ENCODE measurements at regions not wholly inside any gene's neighbourhood (a gene's known extent, or its start where the extent isn't known, plus 50 kb on each side); places are given as distances from the start of the nearest gene placed in this dataset.

DNA sequence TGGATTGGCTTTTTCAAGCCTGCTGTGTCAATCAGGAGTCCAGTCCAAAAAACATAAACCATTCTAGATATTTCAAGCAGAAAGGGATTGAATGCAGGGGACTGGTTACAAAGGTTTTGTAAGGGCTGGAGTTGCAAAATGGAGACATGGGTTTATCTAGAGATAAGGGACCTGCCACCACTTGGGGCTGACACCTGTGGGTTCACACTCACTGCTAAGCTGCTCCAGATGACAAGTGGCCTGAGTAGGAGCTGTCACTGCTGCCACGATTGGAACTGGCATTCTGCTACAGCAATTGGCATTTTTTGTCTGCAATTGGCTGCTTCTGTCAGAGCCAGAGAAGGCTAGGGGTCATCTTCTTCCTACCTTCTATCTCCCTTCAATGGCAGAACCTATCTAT is 66.3 kb upstream of the ZFR start:
- H3K4me1 Mint-ChIP-seq (ENCODE audit: low read depth), result no peaks in the 10 kb centered on the region
- no peaks in the 10 kb centered on the region for H3K9me3 Mint-ChIP-seq
- no peak for DNase-seq
- H3K36me3 Mint-ChIP-seq (ENCODE audit: insufficient read depth in 2 of 2), result no peaks in the 10 kb centered on the region
- no peak overlapping the region for H3K27ac Mint-ChIP-seq
- peaks cover 8% of the 10 kb centered on the region for H3K27me3 Mint-ChIP-seq (ENCODE audit: low read depth)
- no peak overlapping the region for H3K4me3 Mint-ChIP-seq
- ATAC-seq (replicated peaks in 1 of 2), result no peak

DNA sequence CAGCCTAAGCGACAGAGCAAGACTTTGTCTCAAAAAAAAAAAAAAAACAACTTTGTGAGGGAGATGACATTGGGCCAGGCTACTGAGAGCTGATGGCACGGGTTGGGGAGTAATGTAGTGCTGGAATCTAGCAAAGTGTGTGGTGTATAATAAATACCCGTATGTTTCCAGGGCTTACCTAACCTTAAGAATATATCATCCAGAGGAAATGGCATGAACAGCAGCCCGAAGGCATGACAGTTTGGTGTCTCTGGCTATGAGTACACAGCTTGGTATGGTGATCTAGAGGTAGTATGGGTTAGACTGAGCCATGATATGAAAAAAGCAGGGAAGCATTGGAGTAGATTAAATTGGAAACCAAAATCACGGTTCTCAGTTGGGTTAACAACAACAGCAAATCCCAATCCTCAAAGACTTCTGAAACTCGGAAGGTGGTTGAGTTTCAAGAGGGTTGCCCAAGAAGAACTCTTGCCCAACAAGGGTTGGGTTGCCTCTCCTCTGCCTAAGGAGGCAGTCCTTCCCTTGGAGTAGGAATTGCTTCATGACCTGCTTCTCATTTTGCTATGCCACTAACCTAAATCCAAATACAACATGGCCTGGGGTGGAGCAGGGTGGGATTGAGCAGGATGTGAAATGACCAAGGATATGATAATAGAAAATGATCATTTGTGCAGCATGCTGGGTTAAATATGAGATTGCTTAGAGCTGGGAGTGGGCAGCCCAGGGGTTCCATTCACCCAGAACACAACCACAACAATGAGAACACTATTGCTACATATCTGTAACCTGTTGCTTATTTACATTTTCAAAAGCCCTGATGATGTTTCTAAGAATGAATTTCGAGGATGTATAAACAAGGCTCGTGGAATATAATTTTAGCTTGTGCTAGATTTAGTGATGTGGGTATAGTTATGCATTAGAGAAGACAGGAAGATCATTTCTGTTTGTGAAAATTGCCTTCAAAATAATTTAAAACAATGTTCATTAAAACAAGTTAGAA is 64.6 kb upstream of the ZFR start:
- peaks cover 22% of the 10 kb centered on the region for H3K27me3 Mint-ChIP-seq (ENCODE audit: low read depth)
- ATAC-seq (replicated peaks in 1 of 2) (no peak), DNase-seq (no peak)
- no peaks in the 10 kb centered on the region for H3K9me3 Mint-ChIP-seq
- peaks cover 16% of the 10 kb centered on the region for H3K4me1 Mint-ChIP-seq (ENCODE audit: low read depth)
- H3K4me3 Mint-ChIP-seq, result no peak overlapping the region
- no peaks in the 10 kb centered on the region for H3K36me3 Mint-ChIP-seq (ENCODE audit: insufficient read depth in 2 of 2)
- H3K27ac Mint-ChIP-seq, result no peak overlapping the region

DNA sequence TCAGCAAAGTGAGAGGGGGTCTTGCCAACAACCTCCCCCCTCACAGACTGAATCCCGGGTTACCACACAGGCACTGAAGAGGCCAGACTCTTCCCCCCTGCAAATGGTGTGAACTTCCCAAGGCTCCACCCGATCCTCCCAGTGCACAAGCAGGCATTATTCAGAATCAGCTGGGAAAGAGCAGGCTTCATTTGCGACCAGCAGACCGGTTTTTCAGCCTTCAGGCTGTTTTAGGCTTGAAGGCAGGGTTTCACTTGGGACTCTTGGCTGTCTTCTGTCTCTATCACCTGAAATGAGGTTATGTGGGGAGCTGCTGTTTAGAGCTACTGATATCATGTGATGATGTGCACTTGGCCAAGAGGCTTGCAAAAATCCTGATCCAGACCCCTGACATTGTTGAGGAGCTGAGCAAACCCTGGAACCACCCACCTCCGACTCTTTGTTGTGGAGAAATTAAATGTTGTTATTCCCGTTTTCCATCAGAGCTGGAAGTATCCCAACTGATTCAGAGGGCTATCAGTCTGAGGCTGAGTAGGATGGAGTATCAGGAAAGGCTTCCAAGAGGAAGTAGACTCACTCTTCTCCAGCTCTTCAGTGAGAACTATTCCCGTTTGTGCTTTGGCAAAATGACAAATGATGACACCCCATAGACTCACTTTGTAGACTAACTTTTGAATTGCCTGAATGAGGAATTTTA is 63.3 kb upstream of the ZFR start:
- Mint-ChIP-seq H3K4me3 (no peak overlapping the region), H3K9me3 (no peaks in the 10 kb centered on the region)
- ATAC-seq (replicated peaks in 1 of 2), result no peak

GRCh38 chr5:32506799-32507198 is 62.3 kb upstream of the ZFR start:
- no peak for DNase-seq
- Mint-ChIP-seq H3K27me3 (ENCODE audit: low read depth) (peaks cover 22% of the 10 kb centered on the region), H3K4me3 (no peak overlapping the region), H3K9me3 (no peaks in the 10 kb centered on the region), H3K4me1 (ENCODE audit: low read depth) (peaks cover 16% of the 10 kb centered on the region), H3K27ac (no peak overlapping the region), H3K36me3 (ENCODE audit: insufficient read depth in 2 of 2) (no peaks in the 10 kb centered on the region)
- no peak for ATAC-seq (replicated peaks in 1 of 2)

More for the DNA sequence above, 63.3 kb upstream of the ZFR start:
- no peak for DNase-seq
- Mint-ChIP-seq H3K36me3 (ENCODE audit: insufficient read depth in 2 of 2) (no peaks in the 10 kb centered on the region), H3K27ac (peak overlapping the region; percentile 42), H3K4me1 (ENCODE audit: low read depth) (peaks cover 16% of the 10 kb centered on the region), H3K27me3 (ENCODE audit: low read depth) (peaks cover 22% of the 10 kb centered on the region)

DNA sequence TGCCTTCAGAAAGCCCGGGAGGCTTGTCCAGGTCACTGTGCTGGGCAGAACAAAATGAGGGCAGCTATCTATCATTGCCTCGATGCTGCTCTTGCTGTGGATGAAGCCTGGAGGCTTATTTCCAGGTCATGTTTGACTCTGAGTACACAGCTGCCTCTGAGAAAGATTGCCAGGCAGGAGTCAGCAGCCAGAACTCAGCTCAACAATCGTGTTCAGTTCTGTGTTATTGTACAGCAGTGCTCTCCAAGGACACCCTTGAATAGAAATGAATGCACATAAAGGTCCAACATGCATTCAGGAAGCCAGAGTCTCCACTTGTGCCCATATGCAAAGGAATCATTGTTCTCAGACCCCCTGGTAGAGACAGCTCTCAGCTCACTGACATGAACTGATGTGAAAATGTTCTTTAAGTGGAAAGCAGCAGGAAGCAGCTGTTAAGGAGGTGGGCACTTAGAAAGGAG is 61.7 kb upstream of the ZFR start:
- Mint-ChIP-seq H3K4me3 (no peak overlapping the region), H3K27me3 (ENCODE audit: low read depth) (peaks cover 22% of the 10 kb centered on the region), H3K4me1 (ENCODE audit: low read depth) (peaks cover 16% of the 10 kb centered on the region), H3K27ac (no peak overlapping the region), H3K36me3 (ENCODE audit: insufficient read depth in 2 of 2) (no peaks in the 10 kb centered on the region), H3K9me3 (no peaks in the 10 kb centered on the region)
- ATAC-seq (replicated peaks in 1 of 2) (no peak), DNase-seq (no peak)

- Mint-ChIP-seq H3K36me3 (ENCODE audit: insufficient read depth in 2 of 2) (no peaks in the 10 kb centered on the region), H3K4me3 (no peak overlapping the region), H3K9me3 (no peaks in the 10 kb centered on the region), H3K27me3 (ENCODE audit: low read depth) (peaks cover 22% of the 10 kb centered on the region), H3K27ac (no peak overlapping the region), H3K4me1 (ENCODE audit: low read depth) (peaks cover 16% of the 10 kb centered on the region)
- DNase-seq, result no peak
- ATAC-seq (replicated peaks in 1 of 2), result no peak
Observed at GRCh38 chr5:32505756-32506155, 61.2 kb upstream of the ZFR start.

DNA sequence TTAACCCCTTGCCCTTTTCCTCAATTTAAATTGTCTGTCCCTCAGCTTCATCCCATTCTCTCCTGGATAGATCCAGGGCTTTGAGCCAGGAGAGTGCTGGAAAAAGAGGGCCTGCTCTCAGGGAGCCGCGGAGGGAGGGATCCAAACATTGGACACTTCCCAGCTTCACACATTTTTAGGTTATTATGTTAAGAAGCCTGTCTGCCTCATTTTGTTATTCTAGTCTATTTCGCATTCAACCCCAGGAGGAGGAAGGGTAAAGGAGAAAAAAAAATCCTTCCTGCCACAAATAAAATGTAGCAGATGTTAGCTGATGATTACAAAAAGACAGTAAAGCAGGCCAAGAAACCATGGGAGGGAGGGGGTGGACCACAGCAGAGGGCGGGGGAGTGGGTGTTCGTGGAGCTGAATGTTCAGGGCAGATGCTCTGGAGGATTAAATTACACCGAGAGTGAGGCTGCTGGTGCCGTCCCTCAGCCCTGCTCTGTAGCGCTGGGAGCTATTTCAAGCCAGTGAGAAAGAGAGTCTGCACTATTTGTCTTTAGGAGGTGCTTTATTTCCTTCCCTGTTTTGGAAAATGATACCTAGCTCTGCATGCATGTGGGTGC is 60.6 kb upstream of the ZFR start:
- DNase-seq (no peak), ATAC-seq (replicated peaks in 1 of 2) (no peak)
- H3K36me3 Mint-ChIP-seq (ENCODE audit: insufficient read depth in 2 of 2), result no peaks in the 10 kb centered on the region
- no peak overlapping the region for H3K27ac Mint-ChIP-seq
- peak overlapping the region in 1 of 2 donors; percentile 7 for H3K4me3 Mint-ChIP-seq
- H3K4me1 Mint-ChIP-seq (ENCODE audit: low read depth), result peaks cover 16% of the 10 kb centered on the region
- peaks cover 22% of the 10 kb centered on the region for H3K27me3 Mint-ChIP-seq (ENCODE audit: low read depth)
- no peaks in the 10 kb centered on the region for H3K9me3 Mint-ChIP-seq

- H3K36me3 Mint-ChIP-seq (ENCODE audit: insufficient read depth in 2 of 2), result no peaks in the 10 kb centered on the region
- H3K27me3 Mint-ChIP-seq (ENCODE audit: low read depth), result peaks cover 22% of the 10 kb centered on the region
- H3K9me3 Mint-ChIP-seq, result no peaks in the 10 kb centered on the region
- H3K4me3 Mint-ChIP-seq, result no peak overlapping the region
- DNase-seq (no peak), ATAC-seq (replicated peaks in 1 of 2) (no peak)
- no peak overlapping the region for H3K27ac Mint-ChIP-seq
- H3K4me1 Mint-ChIP-seq (ENCODE audit: low read depth), result peaks cover 22% of the 10 kb centered on the region
Observed at GRCh38 chr5:32504329-32504988, 59.9 kb upstream of the ZFR start.

- H3K9me3 Mint-ChIP-seq, result no peaks in the 10 kb centered on the region
Observed at GRCh38 chr5:32503261-32503660, 58.7 kb upstream of the ZFR start.

GRCh38 chr5:32501071-32502002 is 56.8 kb upstream of the ZFR start:
- DNase-seq (no peak), ATAC-seq (replicated peaks in 1 of 2) (no peak)
- H3K27ac Mint-ChIP-seq, result no peak overlapping the region
- H3K4me1 Mint-ChIP-seq (ENCODE audit: low read depth), result peaks cover 32% of the 10 kb centered on the region
- H3K4me3 Mint-ChIP-seq, result no peak overlapping the region
- H3K36me3 Mint-ChIP-seq (ENCODE audit: insufficient read depth in 2 of 2), result no peaks in the 10 kb centered on the region
- H3K27me3 Mint-ChIP-seq (ENCODE audit: low read depth), result peaks cover 19% of the 10 kb centered on the region
- no peaks in the 10 kb centered on the region for H3K9me3 Mint-ChIP-seq

More at GRCh38 chr5:32503261-32503660, 58.7 kb upstream of the ZFR start:
- Mint-ChIP-seq H3K27me3 (ENCODE audit: low read depth) (peaks cover 22% of the 10 kb centered on the region), H3K27ac (no peak overlapping the region), H3K4me1 (ENCODE audit: low read depth) (peaks cover 32% of the 10 kb centered on the region), H3K4me3 (no peak overlapping the region), H3K36me3 (ENCODE audit: insufficient read depth in 2 of 2) (no peaks in the 10 kb centered on the region)
- no peak for ATAC-seq (replicated peaks in 1 of 2)
- DNase-seq, result no peak

GRCh38 chr5:32500181-32500580 is 55.6 kb upstream of the ZFR start:
- no peak overlapping the region for H3K27ac Mint-ChIP-seq
- H3K27me3 Mint-ChIP-seq (ENCODE audit: low read depth), result peaks cover 8% of the 10 kb centered on the region
- no peaks in the 10 kb centered on the region for H3K9me3 Mint-ChIP-seq
- H3K4me3 Mint-ChIP-seq, result no peak overlapping the region
- H3K36me3 Mint-ChIP-seq (ENCODE audit: insufficient read depth in 2 of 2), result no peaks in the 10 kb centered on the region
- DNase-seq (no peak), ATAC-seq (replicated peaks in 1 of 2) (no peak)
- H3K4me1 Mint-ChIP-seq (ENCODE audit: low read depth), result peaks cover 27% of the 10 kb centered on the region

DNA sequence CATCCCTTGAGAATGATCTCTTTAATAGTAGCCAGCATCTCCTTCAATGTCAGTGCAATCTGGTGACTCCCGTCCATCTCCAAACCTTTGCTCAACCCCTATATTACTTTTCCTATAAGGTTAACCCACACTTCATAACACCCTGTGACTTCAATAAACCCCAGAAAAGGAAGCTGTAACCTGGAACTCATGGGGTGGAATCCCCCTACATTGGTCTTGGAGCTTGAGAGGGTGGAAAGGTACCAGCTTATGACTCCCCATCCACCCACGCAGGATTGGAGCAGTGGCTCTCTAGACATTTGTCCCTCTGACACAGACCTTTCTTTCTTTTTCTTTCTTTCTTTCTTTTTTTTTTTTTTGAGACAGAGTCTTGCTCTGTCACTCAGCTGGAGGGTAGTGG is 54.7 kb upstream of the ZFR start:
- DNase-seq, result peak; percentile 10 to 34
- Mint-ChIP-seq H3K9me3 (no peaks in the 10 kb centered on the region), H3K27me3 (ENCODE audit: low read depth) (no peaks in the 10 kb centered on the region), H3K4me1 (ENCODE audit: low read depth) (peaks cover 17% of the 10 kb centered on the region), H3K27ac (no peak overlapping the region), H3K36me3 (ENCODE audit: insufficient read depth in 2 of 2) (no peaks in the 10 kb centered on the region), H3K4me3 (no peak overlapping the region)
- peak; percentile 51 to 91 for ATAC-seq (replicated peaks in 1 of 2)
